ENCODE measurements at regions not wholly inside any gene's neighbourhood (a gene's known extent, or its start where the extent isn't known, plus 50 kb on each side); places are given as distances from the start of the nearest gene placed in this dataset.

DNA sequence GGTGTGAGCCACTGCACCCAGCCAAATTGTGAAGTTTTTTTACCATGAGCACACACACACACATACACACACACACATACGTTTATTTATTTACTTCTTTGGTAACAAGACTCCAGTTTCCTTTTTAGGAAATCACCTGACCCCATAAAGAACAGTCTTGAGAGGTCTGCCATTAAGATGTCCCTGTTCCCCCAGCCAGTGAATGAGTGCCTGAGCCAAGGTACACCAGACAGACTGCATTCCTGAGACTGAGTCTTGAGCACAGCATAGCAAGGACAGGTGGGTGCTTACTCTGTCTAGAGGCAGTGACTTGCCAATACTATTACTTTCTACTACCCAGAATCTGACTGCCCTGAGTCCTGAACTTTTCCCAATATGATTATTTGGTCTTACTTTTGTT, 167.2 kb upstream of the SATB2 start:
- CTCF ChIA-PET = no interaction called here
- Histone ChIP-seq H4K20me1 (ENCODE audit: control insufficient read depth, insufficient read depth) (no peaks in the 10 kb centered on the region; the same call in 1 of the 2 replicates), H3K9me3 (replicated peaks; ENCODE audit: control insufficient read depth, insufficient read depth, low read length) (no peaks in the 10 kb centered on the region), H3K36me3 (ENCODE audit: control insufficient read depth in 2 of 2, insufficient read depth in 2 of 2, low read length in 1 of 2) (no peaks in the 10 kb centered on the region), H3K27ac (ENCODE audit: control insufficient read depth, insufficient read depth) (no peak overlapping the region), H2AFZ (ENCODE audit: control insufficient read depth, low read depth, low read length) (no peak overlapping the region), H3K4me1 (ENCODE audit: control insufficient read depth, insufficient read depth, low read length) (no peaks in the 10 kb centered on the region), H3K4me3 (no peak overlapping the region), H3K27me3 (replicated peaks in 1 of 2; ENCODE audit: control insufficient read depth in 2 of 2, insufficient read depth in 2 of 2, low read length in 1 of 2) (no peaks in the 10 kb centered on the region), H3K9ac (ENCODE audit: control insufficient read depth, insufficient read depth, low read length) (no peak overlapping the region), H3K4me2 (ENCODE audit: control insufficient read depth, insufficient read depth) (no peak overlapping the region), H3K79me2 (ENCODE audit: control insufficient read depth, insufficient read depth, low read length) (no peaks in the 10 kb centered on the region)
- intact Hi-C loops (cut with micrococcal nuclease; ENCODE audit: unreplicated experiment) = no loop called here
- no TSS peak for BruUV-seq (replicated peaks)
- RAD21 ChIA-PET (ENCODE audit: unreplicated experiment) = no interaction called here
- POLR2A ChIA-PET = no interaction called here
- in situ Hi-C loops (cut with MboI) = no loop called here
- SMC1A ChIA-PET (ENCODE audit: uncharacterized antibody, unreplicated experiment) = no interaction called here
- WGBS (ENCODE audit: insufficient coverage, insufficient replicate concordance, low lambda C conversion rate, missing lambda C conversion rate) = 0% methylated on average over 1 of the region's 1 CpG
- FAIRE-seq = no peak
- no peak for ATAC-seq
- no peak for DNase-seq (ENCODE audit: low read depth, low spot score)
- TF ChIP-seq BCL11A (IDR thresholded peaks at IDR 0.05; ENCODE audit: low read depth, low read length) = no peak
- TF ChIP-seq WRNIP1 (IDR thresholded peaks at IDR 0.05; ENCODE audit: borderline replicate concordance, low read depth, low read length) = no peak
- no peak for TF ChIP-seq CEBPZ (IDR thresholded peaks at IDR 0.05; ENCODE audit: low read depth, low read length)
- TF ChIP-seq KDM1A (IDR thresholded peaks at IDR 0.05; ENCODE audit: borderline replicate concordance) = no peak
- TF ChIP-seq HCFC1 (IDR thresholded peaks at IDR 0.05; ENCODE audit: low read length) = no peak
- no peak for TF ChIP-seq RFX5 (IDR thresholded peaks at IDR 0.05; ENCODE audit: low read depth, low read length)
- TF ChIP-seq, protein P1, sequence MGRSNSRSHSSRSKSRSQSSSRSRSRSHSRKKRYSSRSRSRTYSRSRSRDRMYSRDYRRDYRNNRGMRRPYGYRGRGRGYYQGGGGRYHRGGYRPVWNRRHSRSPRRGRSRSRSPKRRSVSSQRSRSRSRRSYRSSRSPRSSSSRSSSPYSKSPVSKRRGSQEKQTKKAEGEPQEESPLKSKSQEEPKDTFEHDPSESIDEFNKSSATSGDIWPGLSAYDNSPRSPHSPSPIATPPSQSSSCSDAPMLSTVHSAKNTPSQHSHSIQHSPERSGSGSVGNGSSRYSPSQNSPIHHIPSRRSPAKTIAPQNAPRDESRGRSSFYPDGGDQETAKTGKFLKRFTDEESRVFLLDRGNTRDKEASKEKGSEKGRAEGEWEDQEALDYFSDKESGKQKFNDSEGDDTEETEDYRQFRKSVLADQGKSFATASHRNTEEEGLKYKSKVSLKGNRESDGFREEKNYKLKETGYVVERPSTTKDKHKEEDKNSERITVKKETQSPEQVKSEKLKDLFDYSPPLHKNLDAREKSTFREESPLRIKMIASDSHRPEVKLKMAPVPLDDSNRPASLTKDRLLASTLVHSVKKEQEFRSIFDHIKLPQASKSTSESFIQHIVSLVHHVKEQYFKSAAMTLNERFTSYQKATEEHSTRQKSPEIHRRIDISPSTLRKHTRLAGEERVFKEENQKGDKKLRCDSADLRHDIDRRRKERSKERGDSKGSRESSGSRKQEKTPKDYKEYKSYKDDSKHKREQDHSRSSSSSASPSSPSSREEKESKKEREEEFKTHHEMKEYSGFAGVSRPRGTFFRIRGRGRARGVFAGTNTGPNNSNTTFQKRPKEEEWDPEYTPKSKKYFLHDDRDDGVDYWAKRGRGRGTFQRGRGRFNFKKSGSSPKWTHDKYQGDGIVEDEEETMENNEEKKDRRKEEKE (IDR thresholded peaks at IDR 0.05) = no peak
- no peak for TF ChIP-seq CTCF (IDR thresholded peaks at IDR 0.05 in 2 of 3, conservative IDR thresholded peaks at IDR 0.05 in 1 of 3; ENCODE audit: control insufficient read depth in 2 of 3, extremely low read depth in 1 of 3, insufficient read depth in 1 of 3, low read depth in 3 of 3, low read length in 3 of 3)
- no peak for TF ChIP-seq DPF2 (IDR thresholded peaks at IDR 0.05)
- TF ChIP-seq IKZF1 (conservative IDR thresholded peaks at IDR 0.05) = no peak
- no peak for TF ChIP-seq MYC (IDR thresholded peaks at IDR 0.05; ENCODE audit: insufficient read depth, insufficient read length, insufficient replicate concordance, low read length, severe bottlenecking)
- TF ChIP-seq YY1 (IDR thresholded peaks at IDR 0.05; ENCODE audit: low read depth, low read length) = no peak
- no peak for TF ChIP-seq BCL3 (IDR thresholded peaks at IDR 0.05; ENCODE audit: borderline replicate concordance, insufficient read depth, low read depth, low read length, poor library complexity, severe bottlenecking)
- TF ChIP-seq SRF (IDR thresholded peaks at IDR 0.05; ENCODE audit: low read depth in 2 of 2, low read length in 2 of 2) = no peak
- TF ChIP-seq BACH1 (IDR thresholded peaks at IDR 0.05; ENCODE audit: borderline replicate concordance) = no peak
